HG03060 (cell line): ENCODE measurements at regions not wholly inside any gene's neighbourhood (a gene's known extent, or its start where the extent isn't known, plus 50 kb on each side); places are given as distances from the start of the nearest gene placed in this dataset.

Experiments used
- ATAC-seq: cut with Tn5 transposase; IDR thresholded peaks from one replicate; pipeline ENCODE4 v1.9.1; 2021; ENCODE audit warnings: low read depth, moderate number of reproducible peaks; ENCODE audit not compliant: unreplicated experiment

- no peak for ATAC-seq
Observed at GRCh38 chr14:85198001-85198400, 331.9 kb upstream of the FLRT2 start.

DNA sequence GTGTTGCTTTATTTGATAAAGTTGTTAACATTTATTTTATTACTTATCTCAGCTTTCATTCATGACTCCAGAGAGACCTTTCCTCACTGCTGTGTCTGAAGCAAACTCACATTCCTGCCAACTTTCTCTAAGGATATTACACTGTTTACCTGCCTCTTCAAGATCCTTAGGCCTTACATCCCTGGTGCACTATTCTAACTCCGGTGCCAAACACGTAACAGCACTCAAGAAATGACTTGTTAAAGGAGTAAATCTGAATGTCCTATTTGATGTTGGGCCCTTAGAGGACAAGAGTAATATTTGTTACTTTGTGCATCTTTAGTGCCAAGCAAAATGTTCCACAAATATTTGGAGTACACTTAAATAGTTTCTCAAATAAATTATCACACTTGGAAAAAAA is 324.1 kb upstream of the FLRT2 start:
- no peak for ATAC-seq

DNA sequence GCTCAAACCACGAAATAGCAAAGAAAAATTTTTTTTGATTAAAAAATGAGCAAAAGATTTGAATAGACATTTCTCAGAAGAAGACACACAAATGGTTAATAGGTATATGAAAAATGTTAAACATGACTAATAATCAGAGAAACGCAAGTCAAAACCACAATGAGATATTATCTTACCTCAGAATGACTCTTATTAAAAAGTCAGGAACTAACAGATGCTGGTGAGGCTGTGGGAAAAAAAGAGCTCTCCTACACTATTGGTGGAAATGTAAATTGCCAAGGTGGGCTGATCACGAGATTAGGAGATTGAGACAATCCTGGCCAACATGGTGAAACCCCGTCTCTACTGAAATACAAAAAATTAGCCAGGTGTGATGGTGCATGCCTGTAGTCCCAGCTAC is 315.5 kb upstream of the FLRT2 start:
- no peak for ATAC-seq

DNA sequence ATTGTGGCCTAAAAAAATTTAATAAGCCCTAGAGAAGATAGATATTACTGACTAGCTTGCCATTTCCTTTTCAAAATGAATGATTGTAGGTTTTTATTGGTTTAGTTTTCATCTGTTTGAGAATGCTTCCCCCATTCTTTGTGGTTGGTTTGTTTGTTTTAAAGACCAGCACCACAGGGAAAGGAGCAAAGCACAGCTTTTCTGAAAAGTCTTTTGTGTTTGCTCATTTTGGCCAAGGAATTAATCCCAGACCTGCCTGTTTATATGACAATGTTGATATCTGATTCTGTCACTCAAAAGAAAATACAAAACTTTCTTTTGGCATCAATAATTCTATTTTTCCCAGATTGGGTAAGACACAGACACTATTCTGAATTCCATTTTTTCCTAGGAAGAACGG is 312.5 kb upstream of the FLRT2 start:
- no peak for ATAC-seq

- ATAC-seq: no peak
Observed at GRCh38 chr14:85218982-85219381, 311.0 kb upstream of the FLRT2 start.

- ATAC-seq: no peak
Observed at GRCh38 chr14:85221832-85222231, 308.1 kb upstream of the FLRT2 start.

DNA sequence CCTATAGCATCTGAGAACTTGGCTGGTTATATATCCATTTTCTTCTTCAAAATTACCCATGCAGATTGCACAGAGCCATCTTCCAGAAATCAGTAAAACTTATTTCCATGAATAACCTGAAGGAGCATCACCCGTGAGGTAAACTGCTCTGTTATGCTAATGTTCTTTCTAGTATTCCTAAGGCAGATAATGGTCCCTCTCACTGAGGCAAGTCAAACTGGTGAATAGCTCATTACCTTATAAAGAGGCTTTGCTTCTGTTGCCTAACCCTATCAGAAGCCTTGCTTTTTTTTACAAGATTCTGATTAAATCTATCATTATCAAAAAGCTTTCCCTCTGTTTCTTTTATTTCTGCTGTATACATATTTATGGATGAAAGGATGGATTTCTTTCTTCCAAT is 307.6 kb upstream of the FLRT2 start:
- ATAC-seq: no peak

- ATAC-seq: no peak
Observed at GRCh38 chr14:85223667-85224066, 306.3 kb upstream of the FLRT2 start.

GRCh38 chr14:85224241-85224640 is 305.7 kb upstream of the FLRT2 start:
- ATAC-seq: no peak

- no peak for ATAC-seq
Observed at GRCh38 chr14:85233756-85234155, 296.2 kb upstream of the FLRT2 start.

- ATAC-seq: no peak
Observed at GRCh38 chr14:85234156-85235025, 295.6 kb upstream of the FLRT2 start.

GRCh38 chr14:85235868-85236267 is 294.1 kb upstream of the FLRT2 start:
- no peak for ATAC-seq

GRCh38 chr14:85236296-85236695 is 293.6 kb upstream of the FLRT2 start:
- ATAC-seq: no peak

GRCh38 chr14:85239791-85240190 is 290.2 kb upstream of the FLRT2 start:
- ATAC-seq: no peak

DNA sequence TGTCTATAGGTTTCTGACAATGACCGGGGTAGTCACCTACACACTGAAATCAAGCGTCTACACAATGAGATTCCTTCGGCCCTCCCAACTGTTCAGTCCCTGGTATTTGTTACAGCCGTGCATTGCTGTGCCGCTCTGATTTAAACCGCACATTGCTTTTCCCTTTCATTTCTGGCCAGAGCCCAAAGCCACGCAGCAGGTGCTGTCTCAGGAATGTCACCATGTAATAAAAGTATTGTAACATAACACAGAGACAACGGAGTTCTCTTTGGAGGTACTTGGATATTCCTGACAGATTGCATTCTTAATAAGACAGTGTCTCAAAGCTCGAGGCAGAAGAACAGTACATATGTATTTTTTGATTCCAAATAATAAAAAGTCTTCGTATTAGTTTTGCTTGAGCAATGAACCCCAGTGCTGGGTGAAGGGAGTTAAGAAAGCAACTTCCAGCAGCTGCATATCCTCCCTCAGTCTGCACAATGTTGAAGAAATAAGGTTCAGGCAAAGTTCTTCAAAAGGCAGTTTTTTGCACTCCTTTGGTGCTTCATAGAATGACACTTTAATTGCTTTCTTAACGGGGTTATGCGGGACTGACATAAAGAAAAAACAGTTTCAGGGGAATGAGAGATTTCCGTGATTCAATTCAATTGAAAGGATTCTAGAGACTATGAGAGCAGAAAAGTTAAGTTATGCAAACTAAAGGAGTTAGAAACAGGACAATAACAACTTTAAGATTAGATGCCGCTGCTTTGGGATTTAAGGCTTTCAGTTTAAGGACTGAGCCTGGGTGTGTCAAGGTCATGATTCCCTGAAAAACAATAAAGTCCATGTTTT is 288.7 kb upstream of the FLRT2 start:
- no peak for ATAC-seq

DNA sequence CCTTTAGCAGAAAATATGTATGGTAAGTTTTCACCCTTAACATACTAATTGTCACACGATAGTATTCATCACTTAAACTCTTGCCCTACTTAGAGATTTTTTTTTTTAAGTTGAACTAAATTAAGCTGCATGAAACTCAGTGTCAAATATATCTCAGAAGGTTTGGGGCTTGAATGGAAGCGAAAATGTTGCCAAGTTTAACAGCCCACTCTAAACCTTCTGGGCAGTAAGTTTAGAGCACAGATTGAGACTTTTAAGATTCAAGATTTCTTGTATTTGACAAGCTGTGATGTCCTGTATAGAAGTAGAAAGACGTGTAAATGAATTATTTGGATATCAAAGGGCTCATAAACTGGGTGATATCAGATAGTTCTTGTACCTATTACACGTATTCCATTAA is 287.3 kb upstream of the FLRT2 start:
- ATAC-seq: no peak

DNA sequence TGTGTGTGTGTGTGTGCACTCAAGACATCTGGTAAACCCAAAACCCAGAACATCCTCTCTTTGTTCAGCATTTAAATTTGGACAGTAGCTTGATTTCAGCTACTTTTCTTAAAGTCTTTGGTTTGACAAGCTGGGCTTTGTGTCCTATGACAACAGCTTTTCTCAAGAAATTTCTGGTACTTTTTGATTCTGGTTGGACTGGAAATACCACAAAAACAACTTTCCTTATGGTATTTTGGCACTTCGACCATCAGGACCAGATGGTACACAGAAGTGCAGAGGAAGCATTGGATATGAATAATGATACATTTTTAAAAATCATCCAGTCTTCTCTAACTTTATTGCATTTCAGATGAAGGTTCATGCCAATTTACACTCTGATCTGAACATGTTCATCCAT is 286.6 kb upstream of the FLRT2 start:
- ATAC-seq: no peak

DNA sequence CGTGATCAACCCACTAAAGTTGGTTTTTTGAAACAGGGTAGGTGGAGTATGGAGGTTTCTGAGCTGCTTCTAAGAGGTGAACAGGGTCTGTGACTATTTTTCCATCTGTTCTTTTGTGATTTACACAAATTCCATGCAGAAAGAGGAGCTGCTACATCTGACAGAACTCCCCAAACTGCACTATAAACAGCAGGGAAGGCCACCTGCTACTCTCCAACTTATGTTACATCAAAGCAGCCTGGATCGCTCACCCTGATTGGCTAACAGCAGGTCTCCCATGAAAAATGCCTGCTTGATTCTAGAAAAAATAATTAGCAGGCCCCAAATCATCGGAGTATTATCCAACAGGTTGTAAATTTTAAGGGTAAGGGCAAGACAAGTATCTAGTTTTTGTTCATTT is 282.9 kb upstream of the FLRT2 start:
- no peak for ATAC-seq

GRCh38 chr14:85248881-85249635 is 280.9 kb upstream of the FLRT2 start:
- ATAC-seq: no peak

DNA sequence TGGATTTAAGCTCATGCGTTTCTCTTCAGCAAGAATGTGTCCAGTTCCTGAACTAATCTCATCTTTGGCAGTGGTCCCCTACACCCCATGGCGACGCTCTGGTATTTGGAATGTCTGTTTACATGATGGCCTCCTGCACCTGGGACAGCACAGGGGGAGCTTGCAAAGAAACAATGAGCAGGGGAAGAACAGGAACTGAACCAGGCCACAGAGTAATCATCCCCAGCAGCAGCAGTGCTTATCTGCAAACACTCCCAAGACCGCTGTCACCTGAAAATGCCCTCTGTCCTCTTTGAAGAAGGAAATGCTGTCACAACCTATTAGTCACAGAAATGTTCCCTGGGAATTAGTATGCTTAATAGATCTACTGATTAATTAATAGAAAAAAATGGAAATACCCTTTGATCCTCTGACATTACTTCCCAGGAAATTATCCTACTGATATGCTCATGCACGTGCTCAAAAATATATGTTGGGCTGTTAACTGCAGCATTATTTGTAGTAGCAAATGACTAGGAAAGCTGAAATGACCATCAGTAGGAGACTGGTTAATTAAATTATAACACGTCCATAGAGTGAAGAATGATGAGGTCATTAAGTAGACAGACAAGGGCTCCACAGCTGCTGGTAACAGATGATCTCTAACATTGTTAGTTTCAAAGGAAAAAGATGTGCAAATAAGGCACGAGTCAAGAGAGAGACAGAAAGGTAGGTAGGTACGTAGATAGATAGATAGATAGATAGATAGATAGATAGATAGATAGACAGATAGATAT is 279.3 kb upstream of the FLRT2 start:
- ATAC-seq: no peak
